H9 (cell line): ENCODE measurements at regions not wholly inside any gene's neighbourhood (a gene's known extent, or its start where the extent isn't known, plus 50 kb on each side); places are given as distances from the start of the nearest gene placed in this dataset.

Experiments used
- DNase-seq: peaks from one replicate; pipeline ENCODE4 v3.0.0-alpha.2; 2017
- H2AFZ ChIP-seq: one replicate; pipeline ENCODE4 v1.6.1; 2013; ENCODE audit warnings: mild to moderate bottlenecking, low read length, control low read depth, moderate library complexity
- H2AK5ac ChIP-seq: 2 replicates; pipeline ENCODE4 v1.6.1; 2013; ENCODE audit warnings: low read length, control low read depth, mixed read lengths; ENCODE audit not compliant: insufficient read length
- H2BK120ac ChIP-seq: one replicate; pipeline ENCODE4 v1.6.1; 2013; ENCODE audit warnings: low read depth, mild to moderate bottlenecking, low read length, control low read depth, inconsistent platforms; ENCODE audit not compliant: poor library complexity, severe bottlenecking
- H2BK12ac ChIP-seq: 2 replicates; pipeline ENCODE4 v1.6.1; 2013; ENCODE audit warnings: low read length, control low read depth, mixed read lengths, low read depth; ENCODE audit not compliant: insufficient read length
- H2BK15ac ChIP-seq: 2 replicates; pipeline ENCODE4 v1.6.1; 2013; ENCODE audit warnings: low read depth, low read length, control low read depth
- H2BK20ac ChIP-seq: one replicate; pipeline ENCODE4 v1.6.1; 2013; ENCODE audit warnings: low read depth, mild to moderate bottlenecking, low read length, control low read depth, inconsistent platforms; ENCODE audit not compliant: poor library complexity, severe bottlenecking
- H2BK5ac ChIP-seq: 2 replicates; pipeline ENCODE4 v1.6.1; 2013; ENCODE audit warnings: low read length, control low read depth, mixed read lengths; ENCODE audit not compliant: insufficient read length
- H3K14ac ChIP-seq: 2 replicates; pipeline ENCODE4 v1.6.1; 2013; ENCODE audit warnings: low read length, control low read depth; ENCODE audit not compliant: insufficient read depth
- H3K18ac ChIP-seq: 2 replicates; pipeline ENCODE4 v1.6.1; 2013; ENCODE audit warnings: low read depth, mild to moderate bottlenecking, mixed read lengths, low read length, control low read depth; ENCODE audit not compliant: insufficient read length
- H3K23ac ChIP-seq: 2 replicates; pipeline ENCODE4 v1.6.1; 2013; ENCODE audit warnings: low read length, control low read depth, mixed read lengths, low read depth; ENCODE audit not compliant: insufficient read length
- H3K23me2 ChIP-seq: 2 replicates; pipeline ENCODE4 v1.6.1; 2013; ENCODE audit warnings: low read depth, mild to moderate bottlenecking, mixed read lengths, low read length, control low read depth; ENCODE audit not compliant: insufficient read length, poor library complexity, severe bottlenecking
- H3K27ac ChIP-seq: 2 replicates; pipeline ENCODE4 v1.5.1; 2013; ENCODE audit warnings: low read length, control low read depth, mixed read lengths, low read depth; ENCODE audit not compliant: insufficient read length
- H3K27me3 ChIP-seq: 2 replicates; pipeline ENCODE4 v1.6.1; 2013; ENCODE audit warnings: low read length, control low read depth, inconsistent platforms; ENCODE audit not compliant: insufficient read depth
- H3K4ac ChIP-seq: 2 replicates; pipeline ENCODE4 v1.6.1; 2013; ENCODE audit warnings: low read depth, mild to moderate bottlenecking, control low read depth, inconsistent platforms, low read length, moderate library complexity
- H3K4me1 ChIP-seq: 2 replicates; pipeline ENCODE4 v1.6.1; 2013; ENCODE audit warnings: low read length, control low read depth, inconsistent platforms; ENCODE audit not compliant: insufficient read depth
- H3K4me2 ChIP-seq: 2 replicates; pipeline ENCODE4 v1.6.1; 2013; ENCODE audit warnings: low read length, control low read depth, mixed read lengths; ENCODE audit not compliant: insufficient read length, insufficient read depth
- H3K56ac ChIP-seq: 2 replicates; pipeline ENCODE4 v1.6.1; 2013; ENCODE audit warnings: low read depth, mild to moderate bottlenecking, mixed read lengths, low read length, control low read depth; ENCODE audit not compliant: insufficient read length
- H3K79me1 ChIP-seq: 2 replicates; pipeline ENCODE4 v1.6.1; 2013; ENCODE audit warnings: low read depth, mild to moderate bottlenecking, moderate library complexity, low read length, control low read depth, inconsistent platforms; ENCODE audit not compliant: insufficient read depth, poor library complexity, severe bottlenecking
- H3K79me2 ChIP-seq: 2 replicates; pipeline ENCODE4 v1.6.1; 2013; ENCODE audit warnings: low read length, control low read depth, inconsistent platforms; ENCODE audit not compliant: insufficient read depth
- H3K9ac ChIP-seq: 2 replicates; pipeline ENCODE4 v1.6.1; 2013; ENCODE audit warnings: low read length, control low read depth, mixed read lengths; ENCODE audit not compliant: insufficient read length; ENCODE audit errors: extremely low read depth
- H3K9me3 ChIP-seq: one replicate; pipeline ENCODE4 v1.6.1; 2013; ENCODE audit warnings: low read depth, low read length, inconsistent platforms; ENCODE audit not compliant: control insufficient read depth
- H3T11ph ChIP-seq: one replicate; pipeline ENCODE4 v1.6.1; 2013; ENCODE audit warnings: mild to moderate bottlenecking, low read length, control low read depth, inconsistent platforms
- H4K20me1 ChIP-seq: one replicate; pipeline ENCODE4 v1.6.1; 2013; ENCODE audit not compliant: control insufficient read depth, insufficient read length, insufficient read depth
- H4K5ac ChIP-seq: 2 replicates; pipeline ENCODE4 v1.6.1; 2013; ENCODE audit warnings: low read depth, mild to moderate bottlenecking, mixed read lengths, low read length, control low read depth; ENCODE audit not compliant: insufficient read length
- H4K8ac ChIP-seq: replicated peaks from 2 replicates; pipeline ENCODE4 v1.6.1; 2013; ENCODE audit warnings: low read length, control low read depth, mixed read lengths, low read depth; ENCODE audit not compliant: insufficient read length
- H4K91ac ChIP-seq: 2 replicates; pipeline ENCODE4 v1.6.1; 2013; ENCODE audit warnings: low read depth, mild to moderate bottlenecking, moderate library complexity, mixed read lengths, low read length, control low read depth; ENCODE audit not compliant: insufficient read length
- H3K27ac Mint-ChIP-seq, 3 experiments: 2 replicates in 2 of 3; 3 replicates in 1 of 3; pipeline ENCODE4 v1.8.0; 2020 to 2021; ENCODE audit warnings: mixed read lengths in 3 of 3, mild to moderate bottlenecking in 1 of 3, moderate library complexity in 1 of 3
- H3K27me3 Mint-ChIP-seq: 2 replicates; pipeline ENCODE4 v1.8.0; 2021; ENCODE audit warnings: low read depth, mild to moderate bottlenecking, moderate library complexity, mixed read lengths
- H3K36me3 Mint-ChIP-seq, 3 experiments: 2 replicates in 2 of 3; 3 replicates in 1 of 3; pipeline ENCODE4 v1.8.0; 2020 to 2021; ENCODE audit warnings: low read depth in 3 of 3, mixed read lengths in 3 of 3; ENCODE audit not compliant: insufficient read depth in 1 of 3
- H3K4me1 Mint-ChIP-seq, 2 experiments: 2 replicates each; pipeline ENCODE4 v1.8.0; 2020; ENCODE audit warnings: mixed read lengths in 2 of 2
- H3K4me3 Mint-ChIP-seq, 2 experiments: 2 replicates in 1 of 2; 3 replicates in 1 of 2; pipeline ENCODE4 v1.8.0; 2020 to 2021; ENCODE audit warnings: mild to moderate bottlenecking in 2 of 2, mixed read lengths in 2 of 2, moderate library complexity in 1 of 2
- H3K9me3 Mint-ChIP-seq, 2 experiments: 2 replicates in 1 of 2; 3 replicates in 1 of 2; pipeline ENCODE4 v1.8.0; 2020; ENCODE audit warnings: mild to moderate bottlenecking in 2 of 2, mixed read lengths in 2 of 2, moderate library complexity in 1 of 2
- CTCF ChIP-seq: fragments of 200-600 bp; sonication (generic); conservative IDR thresholded peaks from 3 replicates; pipeline ENCODE4 v1.8.0; 2021; ENCODE audit warnings: antibody characterized with exemption, mild to moderate bottlenecking
- WGBS: extraction: QIAGEN DNeasy Blood & Tissue Kit; methylation state at CpG from one replicate; pipeline ENCODE4 v1.1.7; 2013; ENCODE audit warnings: missing lambda C conversion rate, low lambda C conversion rate, mixed read lengths; ENCODE audit not compliant: insufficient read length; ENCODE audit errors: extremely low coverage; 5-methylcytosine and 5-hydroxymethylcytosine counted together

DNA sequence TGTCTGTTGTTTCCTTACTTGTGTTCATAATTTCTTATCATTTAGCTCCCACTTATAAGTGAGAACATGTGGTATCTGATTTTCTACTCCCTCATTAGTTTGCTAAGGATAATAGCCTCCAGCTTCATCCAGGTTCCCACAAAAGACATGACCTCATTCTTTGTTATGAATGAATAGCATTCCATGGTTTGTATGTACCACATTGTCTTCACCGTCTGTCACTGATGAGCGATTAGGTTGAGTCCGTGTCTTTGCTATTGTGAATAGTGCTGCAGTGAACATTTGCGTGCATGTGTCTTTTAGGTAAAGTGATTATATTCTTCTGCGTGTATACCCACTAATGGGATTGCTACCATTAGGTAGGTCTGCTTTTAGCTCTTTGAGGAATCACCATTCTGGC lies 624.3 kb upstream of the EPHA5 start:
- no peak overlapping the region for H3K4me3 Mint-ChIP-seq
- H3K18ac ChIP-seq = no peak overlapping the region
- H2BK5ac ChIP-seq = no peak overlapping the region
- H4K5ac ChIP-seq = no peak overlapping the region
- no peak overlapping the region for H3K56ac ChIP-seq
- H2BK12ac ChIP-seq = no peak overlapping the region
- no peak overlapping the region for H2BK15ac ChIP-seq
- no peak overlapping the region for H4K8ac ChIP-seq
- no peak overlapping the region for H2AK5ac ChIP-seq
- H3K79me1 ChIP-seq = no peaks in the 10 kb centered on the region
- no peaks in the 10 kb centered on the region for H3K79me2 ChIP-seq
- no peak overlapping the region for H2BK120ac ChIP-seq
- no peaks in the 10 kb centered on the region for H4K20me1 ChIP-seq
- no peaks in the 10 kb centered on the region for H3K27me3 ChIP-seq
- H2BK20ac ChIP-seq = no peak overlapping the region
- no peak overlapping the region for H3K4me2 ChIP-seq
- no peak overlapping the region for H3K14ac ChIP-seq
- peaks cover 0 to 4% of the 10 kb centered on the region in 2 experiments; a peak in 1 of 5 replicates for H3K9me3 Mint-ChIP-seq
- peak overlapping the region; percentile 75 to 96 (median 88); a peak in 4 of 7 replicates for H3K27ac Mint-ChIP-seq
- no peak overlapping the region for H3K23ac ChIP-seq
- no peaks in the 10 kb centered on the region; the same call in 1 of the 2 replicates for H3K4me1 ChIP-seq
- H3K27me3 Mint-ChIP-seq = no peaks in the 10 kb centered on the region
- no peaks in the 10 kb centered on the region for H3K23me2 ChIP-seq
- H3K4ac ChIP-seq = no peak overlapping the region
- H3K36me3 Mint-ChIP-seq = peaks cover 2 to 8% (median 2%) of the 10 kb centered on the region in 3 experiments; a peak in 3 of 7 replicates
- no peak overlapping the region for H4K91ac ChIP-seq
- no peak overlapping the region for H3K27ac ChIP-seq
- DNase-seq = no peak
- no peaks in the 10 kb centered on the region for H3K9me3 ChIP-seq
- TF ChIP-seq CTCF = no peak
- H3K4me1 Mint-ChIP-seq = peaks cover 14% of the 10 kb centered on the region in 2 experiments
- no peak overlapping the region for H3T11ph ChIP-seq
- no peak overlapping the region for H3K9ac ChIP-seq
- H2AFZ ChIP-seq = no peak overlapping the region
- WGBS = no CpG with 5 or more reads among the region's 5 CpGs
